ENCODE measurements at regions not wholly inside any gene's neighbourhood (a gene's known extent, or its start where the extent isn't known, plus 50 kb on each side); places are given as distances from the start of the nearest gene placed in this dataset.

- H3K27ac ChIP-seq (ENCODE audit: insufficient read depth in 1 of 2, low read depth in 1 of 2, low read length in 2 of 2, poor library complexity in 1 of 2, severe bottlenecking in 2 of 2) = no peak overlapping the region
- DNase-seq = no peak
- CTCF ChIA-PET = no interaction called here
- no peaks in the 10 kb centered on the region for H3K9me3 ChIP-seq (ENCODE audit: control extremely low read depth in 1 of 5, control insufficient read depth in 4 of 5, insufficient read depth in 2 of 5, low read depth in 1 of 5, low read length in 4 of 5)
- H3K27me3 ChIP-seq (replicated peaks in 2 of 5; ENCODE audit: control insufficient read depth in 4 of 5, insufficient read depth in 5 of 5, low read length in 4 of 5) = peaks cover 0 to 2% (median 0%) of the 10 kb centered on the region in 5 experiments
- H3K4me1 ChIP-seq (ENCODE audit: control extremely low read depth in 1 of 4, control insufficient read depth in 4 of 4, insufficient read depth in 4 of 4, low read length in 3 of 4) = no peaks in the 10 kb centered on the region
- no peak overlapping the region for H3K4me3 ChIP-seq (ENCODE audit: control insufficient read depth in 1 of 7, extremely low read depth in 1 of 7, insufficient read depth in 4 of 7, low read depth in 2 of 7, low read length in 6 of 7)
- 60% methylated on average over 1 of the region's 1 CpG for WGBS (ENCODE audit: insufficient coverage)
- H3K36me3 ChIP-seq (ENCODE audit: control insufficient read depth in 4 of 4, insufficient read depth in 4 of 4, low read length in 3 of 4) = no peaks in the 10 kb centered on the region
- POLR2A ChIA-PET = no interaction called here
These were observed 548.1 kb upstream of the LMCD1 start for GRCh38 chr3:7953449-7954014.

- ChIA-PET CTCF (no interaction called here), POLR2A (no interaction called here)
- Histone ChIP-seq H3K9me3 (ENCODE audit: control extremely low read depth in 1 of 5, control insufficient read depth in 4 of 5, insufficient read depth in 2 of 5, low read depth in 1 of 5, low read length in 4 of 5) (peaks cover 0 to 4% (median 0%) of the 10 kb centered on the region in 5 experiments), H3K27me3 (replicated peaks in 2 of 5; ENCODE audit: control insufficient read depth in 4 of 5, insufficient read depth in 5 of 5, low read length in 4 of 5) (peaks cover 0 to under 1% (median 0%) of the 10 kb centered on the region in 5 experiments), H3K36me3 (ENCODE audit: control insufficient read depth in 4 of 4, insufficient read depth in 4 of 4, low read length in 3 of 4) (no peaks in the 10 kb centered on the region), H3K4me1 (ENCODE audit: control extremely low read depth in 1 of 4, control insufficient read depth in 4 of 4, insufficient read depth in 4 of 4, low read length in 3 of 4) (no peaks in the 10 kb centered on the region), H3K4me3 (ENCODE audit: control insufficient read depth in 1 of 7, extremely low read depth in 1 of 7, insufficient read depth in 4 of 7, low read depth in 2 of 7, low read length in 6 of 7) (no peak overlapping the region), H3K27ac (ENCODE audit: insufficient read depth in 1 of 2, low read depth in 1 of 2, low read length in 2 of 2, poor library complexity in 1 of 2, severe bottlenecking in 2 of 2) (no peak overlapping the region)
- DNase-seq = no peak
- 100% methylated on average over 1 of the region's 1 CpG for WGBS (ENCODE audit: insufficient coverage)
These were observed 544.6 kb upstream of the LMCD1 start for GRCh38 chr3:7957024-7957423.

GRCh38 chr3:7959094-7959493 is 542.5 kb upstream of the LMCD1 start:
- no peak overlapping the region for H3K4me3 ChIP-seq (ENCODE audit: control insufficient read depth in 1 of 7, extremely low read depth in 1 of 7, insufficient read depth in 4 of 7, low read depth in 2 of 7, low read length in 6 of 7)
- 99% methylated on average over 15 of the region's 15 CpGs for WGBS (ENCODE audit: insufficient coverage)

GRCh38 chr3:7960601-7961000 is 541.0 kb upstream of the LMCD1 start:
- no peaks in the 10 kb centered on the region for H3K36me3 ChIP-seq (ENCODE audit: control insufficient read depth in 4 of 4, insufficient read depth in 4 of 4, low read length in 3 of 4)
- ChIA-PET POLR2A (no interaction called here), CTCF (no interaction called here)
- peaks cover 0 to 4% (median 0%) of the 10 kb centered on the region in 5 experiments for H3K9me3 ChIP-seq (ENCODE audit: control extremely low read depth in 1 of 5, control insufficient read depth in 4 of 5, insufficient read depth in 2 of 5, low read depth in 1 of 5, low read length in 4 of 5)
- no peak for DNase-seq
- H3K4me3 ChIP-seq (ENCODE audit: control insufficient read depth in 1 of 7, extremely low read depth in 1 of 7, insufficient read depth in 4 of 7, low read depth in 2 of 7, low read length in 6 of 7) = no peak overlapping the region
- WGBS (ENCODE audit: insufficient coverage) = 70% methylated on average over 4 of the region's 4 CpGs
- peaks cover 0 to 3% (median 0%) of the 10 kb centered on the region in 5 experiments for H3K27me3 ChIP-seq (replicated peaks in 2 of 5; ENCODE audit: control insufficient read depth in 4 of 5, insufficient read depth in 5 of 5, low read length in 4 of 5)
- no peaks in the 10 kb centered on the region for H3K4me1 ChIP-seq (ENCODE audit: control extremely low read depth in 1 of 4, control insufficient read depth in 4 of 4, insufficient read depth in 4 of 4, low read length in 3 of 4)
- H3K27ac ChIP-seq (ENCODE audit: insufficient read depth in 1 of 2, low read depth in 1 of 2, low read length in 2 of 2, poor library complexity in 1 of 2, severe bottlenecking in 2 of 2) = no peak overlapping the region

More at GRCh38 chr3:7959094-7959493, 542.5 kb upstream of the LMCD1 start:
- H3K27me3 ChIP-seq (replicated peaks in 2 of 5; ENCODE audit: control insufficient read depth in 4 of 5, insufficient read depth in 5 of 5, low read length in 4 of 5) = peaks cover 0 to 3% (median 0%) of the 10 kb centered on the region in 5 experiments
- H3K9me3 ChIP-seq (ENCODE audit: control extremely low read depth in 1 of 5, control insufficient read depth in 4 of 5, insufficient read depth in 2 of 5, low read depth in 1 of 5, low read length in 4 of 5) = peaks cover 0 to 4% (median 0%) of the 10 kb centered on the region in 5 experiments
- ChIA-PET CTCF (interaction anchor here (1.2 kb wide), 1 partner anchor 13 kb away, joined by 3 read pairs; no protein-coding TSS in a partner anchor), POLR2A (no interaction called here)
- H3K27ac ChIP-seq (ENCODE audit: insufficient read depth in 1 of 2, low read depth in 1 of 2, low read length in 2 of 2, poor library complexity in 1 of 2, severe bottlenecking in 2 of 2) = no peak overlapping the region
- no peaks in the 10 kb centered on the region for H3K36me3 ChIP-seq (ENCODE audit: control insufficient read depth in 4 of 4, insufficient read depth in 4 of 4, low read length in 3 of 4)
- no peaks in the 10 kb centered on the region for H3K4me1 ChIP-seq (ENCODE audit: control extremely low read depth in 1 of 4, control insufficient read depth in 4 of 4, insufficient read depth in 4 of 4, low read length in 3 of 4)
- DNase-seq = no peak

GRCh38 chr3:7962301-7962700 is 539.3 kb upstream of the LMCD1 start:
- peaks cover 0 to 6% (median 0%) of the 10 kb centered on the region in 5 experiments for H3K9me3 ChIP-seq (ENCODE audit: control extremely low read depth in 1 of 5, control insufficient read depth in 4 of 5, insufficient read depth in 2 of 5, low read depth in 1 of 5, low read length in 4 of 5)
- no CpG with 5 or more reads among the region's 3 CpGs for WGBS (ENCODE audit: insufficient coverage)
- CTCF ChIA-PET = no interaction called here

GRCh38 chr3:7964899-7965298 is 536.7 kb upstream of the LMCD1 start:
- peak in 1 of 3 donors; percentile 2 for DNase-seq
- 88% methylated on average over 2 of the region's 2 CpGs for WGBS (ENCODE audit: insufficient coverage)
- no peak overlapping the region for H3K4me3 ChIP-seq (ENCODE audit: control insufficient read depth in 1 of 7, extremely low read depth in 1 of 7, insufficient read depth in 4 of 7, low read depth in 2 of 7, low read length in 6 of 7)
- H3K4me1 ChIP-seq (ENCODE audit: control extremely low read depth in 1 of 4, control insufficient read depth in 4 of 4, insufficient read depth in 4 of 4, low read length in 3 of 4) = no peaks in the 10 kb centered on the region
- ChIA-PET CTCF (interaction anchor here (0.6 kb wide), 1 partner anchor 255 kb away, joined by 3 read pairs; no protein-coding TSS in a partner anchor), POLR2A (no interaction called here)
- peaks cover 0 to 9% (median 0%) of the 10 kb centered on the region in 5 experiments for H3K9me3 ChIP-seq (ENCODE audit: control extremely low read depth in 1 of 5, control insufficient read depth in 4 of 5, insufficient read depth in 2 of 5, low read depth in 1 of 5, low read length in 4 of 5)
- no peaks in the 10 kb centered on the region for H3K36me3 ChIP-seq (ENCODE audit: control insufficient read depth in 4 of 4, insufficient read depth in 4 of 4, low read length in 3 of 4)
- H3K27me3 ChIP-seq (replicated peaks in 2 of 5; ENCODE audit: control insufficient read depth in 4 of 5, insufficient read depth in 5 of 5, low read length in 4 of 5) = peaks cover 0 to 3% (median 2%) of the 10 kb centered on the region in 5 experiments
- H3K27ac ChIP-seq (ENCODE audit: insufficient read depth in 1 of 2, low read depth in 1 of 2, low read length in 2 of 2, poor library complexity in 1 of 2, severe bottlenecking in 2 of 2) = no peak overlapping the region

More at GRCh38 chr3:7962301-7962700, 539.3 kb upstream of the LMCD1 start:
- H3K4me1 ChIP-seq (ENCODE audit: control extremely low read depth in 1 of 4, control insufficient read depth in 4 of 4, insufficient read depth in 4 of 4, low read length in 3 of 4) = no peaks in the 10 kb centered on the region
- H3K27ac ChIP-seq (ENCODE audit: insufficient read depth in 1 of 2, low read depth in 1 of 2, low read length in 2 of 2, poor library complexity in 1 of 2, severe bottlenecking in 2 of 2) = no peak overlapping the region
- no peak overlapping the region for H3K4me3 ChIP-seq (ENCODE audit: control insufficient read depth in 1 of 7, extremely low read depth in 1 of 7, insufficient read depth in 4 of 7, low read depth in 2 of 7, low read length in 6 of 7)
- no peak for DNase-seq
- no peaks in the 10 kb centered on the region for H3K36me3 ChIP-seq (ENCODE audit: control insufficient read depth in 4 of 4, insufficient read depth in 4 of 4, low read length in 3 of 4)
- H3K27me3 ChIP-seq (replicated peaks in 2 of 5; ENCODE audit: control insufficient read depth in 4 of 5, insufficient read depth in 5 of 5, low read length in 4 of 5) = peaks cover 0 to 3% (median 2%) of the 10 kb centered on the region in 5 experiments
- POLR2A ChIA-PET = no interaction called here

- Histone ChIP-seq H3K27ac (ENCODE audit: insufficient read depth in 1 of 2, low read depth in 1 of 2, low read length in 2 of 2, poor library complexity in 1 of 2, severe bottlenecking in 2 of 2) (no peak overlapping the region), H3K36me3 (ENCODE audit: control insufficient read depth in 4 of 4, insufficient read depth in 4 of 4, low read length in 3 of 4) (no peaks in the 10 kb centered on the region), H3K9me3 (ENCODE audit: control extremely low read depth in 1 of 5, control insufficient read depth in 4 of 5, insufficient read depth in 2 of 5, low read depth in 1 of 5, low read length in 4 of 5) (peaks cover 0 to 3% (median 0%) of the 10 kb centered on the region in 5 experiments), H3K27me3 (replicated peaks in 2 of 5; ENCODE audit: control insufficient read depth in 4 of 5, insufficient read depth in 5 of 5, low read length in 4 of 5) (peaks cover 0 to 2% (median 0%) of the 10 kb centered on the region in 5 experiments), H3K4me3 (ENCODE audit: control insufficient read depth in 1 of 7, extremely low read depth in 1 of 7, insufficient read depth in 4 of 7, low read depth in 2 of 7, low read length in 6 of 7) (no peak overlapping the region), H3K4me1 (ENCODE audit: control extremely low read depth in 1 of 4, control insufficient read depth in 4 of 4, insufficient read depth in 4 of 4, low read length in 3 of 4) (no peaks in the 10 kb centered on the region)
- no peak for DNase-seq
- POLR2A ChIA-PET = no interaction called here
- CTCF ChIA-PET = no interaction called here
- 89% methylated on average over 1 of the region's 1 CpG for WGBS (ENCODE audit: insufficient coverage)
These were observed 528.6 kb upstream of the LMCD1 start for GRCh38 chr3:7973006-7973405.
